Heart left ventricle (tissue), 13 donors: ENCODE measurements at regions not wholly inside any gene's neighbourhood (a gene's known extent, or its start where the extent isn't known, plus 50 kb on each side); places are given as distances from the start of the nearest gene placed in this dataset.

Experiments
- CTCF ChIP-seq, 12 donors: fragments of 200-600 bp; sonication (generic) in 4 of 12; IDR thresholded peaks; one replicate each; pipeline versions ENCODE4 v1.5.0 to v1.8.0; 2018 to 2022; ENCODE audit warnings: antibody characterized with exemption in 12 of 12, mild to moderate bottlenecking in 5 of 12
- POLR2A ChIP-seq, 2 donors: fragments of 450-650 bp; IDR thresholded peaks; one replicate each; pipeline ENCODE4 v1.6.1; 2017; ENCODE audit warnings: antibody characterized with exemption in 2 of 2, mild to moderate bottlenecking in 2 of 2, moderate library complexity in 2 of 2
- donor health status: ischemic (EF 13 %, LVEDD 7.1; RV severe dilation, severe dysfunction).
- donor health status: DM: no; HTN: yes; CAD: no.
- donor health status: DM: no; HTN: no; CAD: no.
- donor health status: ischemic (EF 25% LVEDD 6.9; RV normal size, moderate dysfunction).
- donor health status: ischemic (EF 25% LVEDD 5.7; RV mildly dilated, moderate dysfunction).
- donor health status: ischemic (EF 35%, LVEDD 5.7; RV mildly dilated, moderate dysfunction).
- donor health status: nonischemic (EF 11% LVEDD 7.7; RV severe dilation, severe dysfunction).
- donor health status: DM: yes; HTN: yes; CAD: no.
- donor health status: PGD.
- donor health status: ischemic (EF 29% LVEDD 5.4; RV normal size, mild dysfunction).
- donor health status: nonischemic (EF 23%, LVEDD 6.1; RV moderate dilation, normal function).

DNA sequence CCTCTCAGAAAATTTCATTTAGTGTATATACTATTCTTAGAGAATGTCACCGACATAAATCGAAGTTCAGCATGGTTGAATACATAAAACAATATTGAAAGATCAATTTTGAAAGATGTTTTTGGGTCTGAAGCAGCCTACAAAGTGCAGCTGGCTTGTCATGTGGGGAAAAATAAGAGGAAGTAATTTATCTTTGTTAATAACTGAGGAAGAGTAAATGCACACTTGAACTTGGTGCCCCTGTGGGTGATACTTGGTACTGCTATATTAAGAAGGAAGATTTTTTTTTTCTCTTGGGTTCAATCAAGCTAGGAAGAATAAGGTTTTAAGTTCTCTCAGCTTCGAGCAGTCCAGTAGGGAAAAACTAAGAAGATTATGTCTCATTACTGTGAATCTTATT, 661.3 kb downstream of the RPL10L start:
- TF ChIP-seq CTCF (IDR thresholded peaks at IDR 0.05), result peak in 2 of 12 donors; percentile 17 to 22
- no peak for TF ChIP-seq POLR2A (IDR thresholded peaks at IDR 0.05)
